Astrocyte of the spinal cord (primary cell): ENCODE measurements at regions not wholly inside any gene's neighbourhood (a gene's known extent, or its start where the extent isn't known, plus 50 kb on each side); places are given as distances from the start of the nearest gene placed in this dataset.
A peak's percentile ranks its signal among the peaks of the same experiment; 100 is the strongest.

Experiments
- DNase-seq: peaks from one replicate; pipeline ENCODE4 v3.0.0; 2011; ENCODE audit warnings: low read depth, low spot score
- H3K4me3 ChIP-seq: 2 replicates; pipeline ENCODE4 v1.5.1; 2011; ENCODE audit warnings: low read depth, mild to moderate bottlenecking, low read length, moderate library complexity
- CTCF ChIP-seq: IDR thresholded peaks from 2 replicates; pipeline ENCODE4 v1.5.1; 2012; ENCODE audit warnings: low read depth, mild to moderate bottlenecking, low read length, inconsistent platforms
- in situ Hi-C: cut with HindIII; loops from 2 replicates; pipeline ENCODE4 v1.10.0; 2017; ENCODE audit warnings: low sequenced_read_pairs

DNA sequence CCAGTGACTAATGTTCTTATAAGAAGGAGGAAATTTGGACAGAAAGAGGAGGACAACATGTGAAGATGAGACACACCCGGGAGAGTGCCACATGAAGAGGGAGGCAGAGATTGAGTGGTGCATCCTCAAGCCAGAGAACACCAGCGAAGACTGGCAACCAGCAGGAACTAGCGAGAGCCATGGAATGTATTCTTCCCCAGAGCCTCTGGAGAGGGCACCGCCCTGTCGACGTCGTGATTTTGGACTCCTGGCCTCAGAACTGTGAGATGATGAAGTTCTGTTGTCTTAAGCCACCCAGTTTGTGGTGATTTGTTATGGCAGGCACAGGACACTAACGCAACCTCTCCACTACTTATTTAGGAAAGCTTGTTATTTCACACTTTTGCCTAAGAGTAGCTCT is 196.0 kb upstream of the TLL1 start:
- in situ Hi-C loops, result no loop called here
- H3K4me3 ChIP-seq, result no peak overlapping the region
- DNase-seq, result no peak
- no peak for TF ChIP-seq CTCF

DNA sequence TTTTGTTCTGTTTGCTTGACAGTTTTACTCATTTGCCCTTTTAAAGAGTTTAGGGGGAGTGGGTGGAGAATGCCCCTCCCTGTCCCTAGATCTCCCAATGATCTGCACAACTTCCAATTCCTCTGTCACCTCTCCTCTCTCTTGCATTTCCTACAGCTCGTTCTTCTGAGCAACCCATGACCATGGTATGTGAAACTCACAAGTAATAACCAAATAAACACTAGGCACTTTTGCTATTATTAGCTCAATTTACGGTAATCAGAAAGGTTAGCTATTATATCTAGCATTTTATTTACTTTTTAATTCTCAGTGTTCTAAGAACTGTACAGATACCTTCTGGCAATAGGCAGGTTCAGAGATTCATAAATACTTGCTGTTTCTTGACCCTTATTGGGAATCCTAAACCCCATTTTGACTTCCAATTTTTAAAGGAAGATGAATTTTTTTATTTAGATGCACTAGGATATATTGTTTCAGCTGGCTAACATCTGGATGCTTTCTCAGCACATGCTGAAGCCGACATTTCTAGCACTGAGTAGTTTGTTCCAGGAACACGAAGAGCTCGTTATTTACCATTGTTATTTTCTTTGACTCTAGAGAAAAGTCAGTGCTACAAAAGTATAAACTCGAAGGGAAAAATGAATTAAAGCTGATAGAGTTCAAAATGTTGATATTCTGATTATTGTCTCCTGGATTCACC is 194.7 kb upstream of the TLL1 start:
- no peak for TF ChIP-seq CTCF
- DNase-seq, result no peak
- in situ Hi-C loops, result no loop called here
- no peak overlapping the region for H3K4me3 ChIP-seq

- DNase-seq, result no peak
- in situ Hi-C loops, result no loop called here
- no peak overlapping the region for H3K4me3 ChIP-seq
- TF ChIP-seq CTCF, result no peak
Observed at GRCh38 chr4:165678936-165679325, 194.1 kb upstream of the TLL1 start.

DNA sequence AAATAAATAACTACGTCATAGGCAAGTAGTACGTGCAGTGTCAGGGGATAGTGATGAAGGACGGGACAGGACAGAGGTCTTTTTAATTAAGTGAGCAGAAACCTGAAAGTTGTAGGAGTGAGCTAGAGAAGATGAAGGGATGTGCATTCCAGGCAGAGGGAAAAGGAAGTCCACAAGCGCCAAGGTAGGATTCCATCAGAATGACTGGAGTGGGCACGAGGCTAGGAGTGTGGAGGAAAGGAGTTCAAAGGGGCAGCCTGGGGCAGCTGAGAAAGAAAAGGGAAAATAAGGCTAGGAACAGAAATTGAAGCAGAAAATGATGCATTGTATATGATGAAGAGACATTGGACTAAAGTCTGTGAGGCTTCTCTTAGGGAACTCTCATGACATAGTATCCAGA is 192.2 kb upstream of the TLL1 start:
- H3K4me3 ChIP-seq, result no peak overlapping the region
- DNase-seq, result no peak
- TF ChIP-seq CTCF, result no peak
- in situ Hi-C loops, result no loop called here

GRCh38 chr4:165682611-165683010 is 190.4 kb upstream of the TLL1 start:
- no peak for DNase-seq
- in situ Hi-C loops, result no loop called here
- no peak for TF ChIP-seq CTCF
- no peak overlapping the region for H3K4me3 ChIP-seq

DNA sequence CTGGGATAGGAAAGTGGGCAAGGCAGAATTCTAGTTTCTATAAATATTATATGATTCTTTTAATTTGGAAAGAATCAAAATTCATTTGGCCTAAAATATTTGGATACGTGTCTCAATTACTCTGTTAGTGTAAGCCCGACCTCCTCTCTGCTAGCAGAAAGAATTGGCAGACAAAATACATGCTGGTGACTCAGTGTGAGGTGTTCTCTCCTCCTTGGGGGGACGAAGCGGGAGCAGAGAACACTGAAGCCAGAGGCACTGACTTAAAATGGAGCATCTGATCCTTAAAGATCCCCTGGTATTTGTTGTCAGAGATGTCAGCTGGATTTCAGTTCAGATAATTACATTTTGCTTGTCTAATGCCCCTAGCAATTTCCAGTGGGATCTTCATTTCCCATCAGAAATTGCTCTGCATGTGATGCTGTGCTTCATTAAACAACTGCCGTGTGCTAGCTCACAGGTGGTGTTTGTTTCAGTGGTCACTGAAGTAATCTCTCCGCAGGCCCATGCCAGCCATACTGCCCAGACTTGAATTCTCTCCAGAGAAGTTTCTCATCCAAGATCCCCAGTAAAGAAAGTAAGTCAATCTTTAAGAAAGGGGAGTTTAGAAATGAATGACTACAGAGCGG is 188.7 kb upstream of the TLL1 start:
- in situ Hi-C loops, result no loop called here
- no peak for TF ChIP-seq CTCF
- H3K4me3 ChIP-seq, result no peak overlapping the region
- DNase-seq, result peak; percentile 85
